ENCODE measurements at regions not wholly inside any gene's neighbourhood (a gene's known extent, or its start where the extent isn't known, plus 50 kb on each side); places are given as distances from the start of the nearest gene placed in this dataset.
A peak's percentile ranks its signal among the peaks of the same experiment; 100 is the strongest.

GRCh38 chr10:47107007-47107747, 192.8 kb upstream of the GDF10 start:
- no peak for DNase-seq

GRCh38 chr10:47109906-47110305, 190.1 kb upstream of the GDF10 start:
- DNase-seq = no peak

- no peak for DNase-seq
Observed at GRCh38 chr10:47111329-47111862, 188.6 kb upstream of the GDF10 start.

- DNase-seq = no peak
Observed at GRCh38 chr10:47112612-47113011, 187.4 kb upstream of the GDF10 start.

- no peak for DNase-seq
Observed at GRCh38 chr10:47113907-47114500, 186.0 kb upstream of the GDF10 start.

GRCh38 chr10:47114680-47115186, 185.3 kb upstream of the GDF10 start:
- no peak for DNase-seq

GRCh38 chr10:47115322-47115721, 184.7 kb upstream of the GDF10 start:
- DNase-seq = no peak

GRCh38 chr10:47116445-47116844, 183.6 kb upstream of the GDF10 start:
- no peak for DNase-seq

- DNase-seq = no peak
Observed at GRCh38 chr10:47118326-47118725, 181.7 kb upstream of the GDF10 start.

GRCh38 chr10:47121336-47121735, 178.7 kb upstream of the GDF10 start:
- DNase-seq = no peak

GRCh38 chr10:47123716-47124288, 176.2 kb upstream of the GDF10 start:
- DNase-seq = no peak

GRCh38 chr10:47127188-47127785, 172.7 kb upstream of the GDF10 start:
- DNase-seq = no peak

- DNase-seq = no peak
Observed at GRCh38 chr10:47130491-47130890, 169.5 kb upstream of the GDF10 start.

GRCh38 chr10:47133871-47134570, 166.0 kb upstream of the GDF10 start:
- peak; percentile 39 for DNase-seq

- DNase-seq = no peak
Observed at GRCh38 chr10:47136866-47137265, 163.1 kb upstream of the GDF10 start.

GRCh38 chr10:47137311-47137851, 162.6 kb upstream of the GDF10 start:
- no peak for DNase-seq

- no peak for DNase-seq
Observed at GRCh38 chr10:47139121-47139520, 160.9 kb upstream of the GDF10 start.

GRCh38 chr10:47140761-47141348, 159.1 kb upstream of the GDF10 start:
- no peak for DNase-seq

GRCh38 chr10:47141349-47141748, 158.6 kb upstream of the GDF10 start:
- DNase-seq = no peak

- DNase-seq = no peak
Observed at GRCh38 chr10:47143072-47143471, 156.9 kb upstream of the GDF10 start.

- no peak for DNase-seq
Observed at GRCh38 chr10:47143473-47143872, 156.5 kb upstream of the GDF10 start.

GRCh38 chr10:47144525-47144924, 155.5 kb upstream of the GDF10 start:
- no peak for DNase-seq
